ENCODE measurements at regions not wholly inside any gene's neighbourhood (a gene's known extent, or its start where the extent isn't known, plus 50 kb on each side); places are given as distances from the start of the nearest gene placed in this dataset.

DNA sequence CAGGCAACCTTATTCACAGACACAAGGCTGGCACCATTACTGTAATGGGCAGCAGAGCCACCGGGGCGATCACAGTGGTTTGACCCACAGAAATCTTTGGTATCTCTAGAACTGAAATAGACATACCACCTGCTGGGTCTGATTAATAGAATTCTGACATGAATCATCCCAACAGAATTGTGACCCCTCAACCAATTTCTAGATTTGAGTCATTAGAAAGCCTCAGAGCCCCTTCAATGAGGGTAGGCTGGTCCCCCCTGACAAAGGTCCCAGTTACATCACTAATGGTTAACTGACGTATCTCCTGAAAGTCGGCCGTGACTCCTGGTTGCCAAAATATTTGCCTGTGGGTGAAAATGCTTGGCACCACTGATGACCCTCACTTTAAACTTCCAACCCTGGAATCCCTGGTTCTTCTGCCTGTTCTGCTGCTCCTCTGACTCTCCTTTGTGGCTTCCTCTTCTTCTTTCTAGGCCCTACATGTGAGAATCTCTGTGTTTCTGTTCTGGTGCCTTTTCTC lies 124.9 kb upstream of the ARID1B start:
- DNase-seq (ENCODE audit: low spot score): no peak
- H3K27me3 ChIP-seq (ENCODE audit: insufficient read depth): no peaks in the 10 kb centered on the region
- TF ChIP-seq, protein P1, sequence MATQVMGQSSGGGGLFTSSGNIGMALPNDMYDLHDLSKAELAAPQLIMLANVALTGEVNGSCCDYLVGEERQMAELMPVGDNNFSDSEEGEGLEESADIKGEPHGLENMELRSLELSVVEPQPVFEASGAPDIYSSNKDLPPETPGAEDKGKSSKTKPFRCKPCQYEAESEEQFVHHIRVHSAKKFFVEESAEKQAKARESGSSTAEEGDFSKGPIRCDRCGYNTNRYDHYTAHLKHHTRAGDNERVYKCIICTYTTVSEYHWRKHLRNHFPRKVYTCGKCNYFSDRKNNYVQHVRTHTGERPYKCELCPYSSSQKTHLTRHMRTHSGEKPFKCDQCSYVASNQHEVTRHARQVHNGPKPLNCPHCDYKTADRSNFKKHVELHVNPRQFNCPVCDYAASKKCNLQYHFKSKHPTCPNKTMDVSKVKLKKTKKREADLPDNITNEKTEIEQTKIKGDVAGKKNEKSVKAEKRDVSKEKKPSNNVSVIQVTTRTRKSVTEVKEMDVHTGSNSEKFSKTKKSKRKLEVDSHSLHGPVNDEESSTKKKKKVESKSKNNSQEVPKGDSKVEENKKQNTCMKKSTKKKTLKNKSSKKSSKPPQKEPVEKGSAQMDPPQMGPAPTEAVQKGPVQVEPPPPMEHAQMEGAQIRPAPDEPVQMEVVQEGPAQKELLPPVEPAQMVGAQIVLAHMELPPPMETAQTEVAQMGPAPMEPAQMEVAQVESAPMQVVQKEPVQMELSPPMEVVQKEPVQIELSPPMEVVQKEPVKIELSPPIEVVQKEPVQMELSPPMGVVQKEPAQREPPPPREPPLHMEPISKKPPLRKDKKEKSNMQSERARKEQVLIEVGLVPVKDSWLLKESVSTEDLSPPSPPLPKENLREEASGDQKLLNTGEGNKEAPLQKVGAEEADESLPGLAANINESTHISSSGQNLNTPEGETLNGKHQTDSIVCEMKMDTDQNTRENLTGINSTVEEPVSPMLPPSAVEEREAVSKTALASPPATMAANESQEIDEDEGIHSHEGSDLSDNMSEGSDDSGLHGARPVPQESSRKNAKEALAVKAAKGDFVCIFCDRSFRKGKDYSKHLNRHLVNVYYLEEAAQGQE (IDR thresholded peaks at IDR 0.05; ENCODE audit: unreplicated experiment): no peak
- TF ChIP-seq NANOG (IDR thresholded peaks at IDR 0.05; ENCODE audit: borderline replicate concordance): no peak
- TF ChIP-seq EZH2 (IDR thresholded peaks at IDR 0.05; ENCODE audit: low read depth, unreplicated experiment): no peak
- TF ChIP-seq, protein P2, sequence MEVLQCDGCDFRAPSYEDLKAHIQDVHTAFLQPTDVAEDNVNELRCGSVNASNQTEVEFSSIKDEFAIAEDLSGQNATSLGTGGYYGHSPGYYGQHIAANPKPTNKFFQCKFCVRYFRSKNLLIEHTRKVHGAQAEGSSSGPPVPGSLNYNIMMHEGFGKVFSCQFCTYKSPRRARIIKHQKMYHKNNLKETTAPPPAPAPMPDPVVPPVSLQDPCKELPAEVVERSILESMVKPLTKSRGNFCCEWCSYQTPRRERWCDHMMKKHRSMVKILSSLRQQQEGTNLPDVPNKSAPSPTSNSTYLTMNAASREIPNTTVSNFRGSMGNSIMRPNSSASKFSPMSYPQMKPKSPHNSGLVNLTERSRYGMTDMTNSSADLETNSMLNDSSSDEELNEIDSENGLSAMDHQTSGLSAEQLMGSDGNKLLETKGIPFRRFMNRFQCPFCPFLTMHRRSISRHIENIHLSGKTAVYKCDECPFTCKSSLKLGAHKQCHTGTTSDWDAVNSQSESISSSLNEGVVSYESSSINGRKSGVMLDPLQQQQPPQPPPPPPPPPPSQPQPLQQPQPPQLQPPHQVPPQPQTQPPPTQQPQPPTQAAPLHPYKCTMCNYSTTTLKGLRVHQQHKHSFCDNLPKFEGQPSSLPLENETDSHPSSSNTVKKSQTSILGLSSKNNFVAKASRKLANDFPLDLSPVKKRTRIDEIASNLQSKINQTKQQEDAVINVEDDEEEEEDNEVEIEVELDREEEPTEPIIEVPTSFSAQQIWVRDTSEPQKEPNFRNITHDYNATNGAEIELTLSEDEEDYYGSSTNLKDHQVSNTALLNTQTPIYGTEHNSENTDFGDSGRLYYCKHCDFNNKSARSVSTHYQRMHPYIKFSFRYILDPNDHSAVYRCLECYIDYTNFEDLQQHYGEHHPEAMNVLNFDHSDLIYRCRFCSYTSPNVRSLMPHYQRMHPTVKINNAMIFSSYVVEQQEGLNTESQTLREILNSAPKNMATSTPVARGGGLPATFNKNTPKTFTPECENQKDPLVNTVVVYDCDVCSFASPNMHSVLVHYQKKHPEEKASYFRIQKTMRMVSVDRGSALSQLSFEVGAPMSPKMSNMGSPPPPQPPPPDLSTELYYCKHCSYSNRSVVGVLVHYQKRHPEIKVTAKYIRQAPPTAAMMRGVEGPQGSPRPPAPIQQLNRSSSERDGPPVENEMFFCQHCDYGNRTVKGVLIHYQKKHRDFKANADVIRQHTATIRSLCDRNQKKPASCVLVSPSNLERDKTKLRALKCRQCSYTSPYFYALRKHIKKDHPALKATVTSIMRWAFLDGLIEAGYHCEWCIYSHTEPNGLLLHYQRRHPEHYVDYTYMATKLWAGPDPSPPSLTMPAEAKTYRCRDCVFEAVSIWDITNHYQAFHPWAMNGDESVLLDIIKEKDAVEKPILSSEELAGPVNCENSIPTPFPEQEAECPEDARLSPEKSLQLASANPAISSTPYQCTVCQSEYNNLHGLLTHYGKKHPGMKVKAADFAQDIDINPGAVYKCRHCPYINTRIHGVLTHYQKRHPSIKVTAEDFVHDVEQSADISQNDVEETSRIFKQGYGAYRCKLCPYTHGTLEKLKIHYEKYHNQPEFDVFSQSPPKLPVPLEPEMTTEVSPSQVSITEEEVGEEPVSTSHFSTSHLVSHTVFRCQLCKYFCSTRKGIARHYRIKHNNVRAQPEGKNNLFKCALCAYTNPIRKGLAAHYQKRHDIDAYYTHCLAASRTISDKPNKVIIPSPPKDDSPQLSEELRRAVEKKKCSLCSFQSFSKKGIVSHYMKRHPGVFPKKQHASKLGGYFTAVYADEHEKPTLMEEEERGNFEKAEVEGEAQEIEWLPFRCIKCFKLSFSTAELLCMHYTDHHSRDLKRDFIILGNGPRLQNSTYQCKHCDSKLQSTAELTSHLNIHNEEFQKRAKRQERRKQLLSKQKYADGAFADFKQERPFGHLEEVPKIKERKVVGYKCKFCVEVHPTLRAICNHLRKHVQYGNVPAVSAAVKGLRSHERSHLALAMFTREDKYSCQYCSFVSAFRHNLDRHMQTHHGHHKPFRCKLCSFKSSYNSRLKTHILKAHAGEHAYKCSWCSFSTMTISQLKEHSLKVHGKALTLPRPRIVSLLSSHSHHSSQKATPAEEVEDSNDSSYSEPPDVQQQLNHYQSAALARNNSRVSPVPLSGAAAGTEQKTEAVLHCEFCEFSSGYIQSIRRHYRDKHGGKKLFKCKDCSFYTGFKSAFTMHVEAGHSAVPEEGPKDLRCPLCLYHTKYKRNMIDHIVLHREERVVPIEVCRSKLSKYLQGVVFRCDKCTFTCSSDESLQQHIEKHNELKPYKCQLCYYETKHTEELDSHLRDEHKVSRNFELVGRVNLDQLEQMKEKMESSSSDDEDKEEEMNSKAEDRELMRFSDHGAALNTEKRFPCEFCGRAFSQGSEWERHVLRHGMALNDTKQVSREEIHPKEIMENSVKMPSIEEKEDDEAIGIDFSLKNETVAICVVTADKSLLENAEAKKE (CRISPR knock-in tag; IDR thresholded peaks at IDR 0.05): no peak
- TF ChIP-seq, protein P3, sequence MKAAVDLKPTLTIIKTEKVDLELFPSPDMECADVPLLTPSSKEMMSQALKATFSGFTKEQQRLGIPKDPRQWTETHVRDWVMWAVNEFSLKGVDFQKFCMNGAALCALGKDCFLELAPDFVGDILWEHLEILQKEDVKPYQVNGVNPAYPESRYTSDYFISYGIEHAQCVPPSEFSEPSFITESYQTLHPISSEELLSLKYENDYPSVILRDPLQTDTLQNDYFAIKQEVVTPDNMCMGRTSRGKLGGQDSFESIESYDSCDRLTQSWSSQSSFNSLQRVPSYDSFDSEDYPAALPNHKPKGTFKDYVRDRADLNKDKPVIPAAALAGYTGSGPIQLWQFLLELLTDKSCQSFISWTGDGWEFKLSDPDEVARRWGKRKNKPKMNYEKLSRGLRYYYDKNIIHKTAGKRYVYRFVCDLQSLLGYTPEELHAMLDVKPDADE (IDR thresholded peaks at IDR 0.05): no peak
- no peak for TF ChIP-seq JUNB (IDR thresholded peaks at IDR 0.05; ENCODE audit: unreplicated experiment)
- TF ChIP-seq, protein P4, sequence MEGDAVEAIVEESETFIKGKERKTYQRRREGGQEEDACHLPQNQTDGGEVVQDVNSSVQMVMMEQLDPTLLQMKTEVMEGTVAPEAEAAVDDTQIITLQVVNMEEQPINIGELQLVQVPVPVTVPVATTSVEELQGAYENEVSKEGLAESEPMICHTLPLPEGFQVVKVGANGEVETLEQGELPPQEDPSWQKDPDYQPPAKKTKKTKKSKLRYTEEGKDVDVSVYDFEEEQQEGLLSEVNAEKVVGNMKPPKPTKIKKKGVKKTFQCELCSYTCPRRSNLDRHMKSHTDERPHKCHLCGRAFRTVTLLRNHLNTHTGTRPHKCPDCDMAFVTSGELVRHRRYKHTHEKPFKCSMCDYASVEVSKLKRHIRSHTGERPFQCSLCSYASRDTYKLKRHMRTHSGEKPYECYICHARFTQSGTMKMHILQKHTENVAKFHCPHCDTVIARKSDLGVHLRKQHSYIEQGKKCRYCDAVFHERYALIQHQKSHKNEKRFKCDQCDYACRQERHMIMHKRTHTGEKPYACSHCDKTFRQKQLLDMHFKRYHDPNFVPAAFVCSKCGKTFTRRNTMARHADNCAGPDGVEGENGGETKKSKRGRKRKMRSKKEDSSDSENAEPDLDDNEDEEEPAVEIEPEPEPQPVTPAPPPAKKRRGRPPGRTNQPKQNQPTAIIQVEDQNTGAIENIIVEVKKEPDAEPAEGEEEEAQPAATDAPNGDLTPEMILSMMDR (conservative IDR thresholded peaks at IDR 0.05; ENCODE audit: low read depth in 2 of 2): no peak
- no peak for TF ChIP-seq STAT1 (IDR thresholded peaks at IDR 0.05; ENCODE audit: unreplicated experiment)
- TF ChIP-seq ZNF114 (CRISPR knock-in tag; IDR thresholded peaks at IDR 0.05): no peak
- no peak for TF ChIP-seq POLR2AphosphoS5 (IDR thresholded peaks at IDR 0.05; ENCODE audit: low read depth)
- no peak for TF ChIP-seq CREB1 (CRISPR knock-in tag; IDR thresholded peaks at IDR 0.05; ENCODE audit: low read depth)
- no peak for TF ChIP-seq EZH2phosphoT487 (IDR thresholded peaks at IDR 0.05; ENCODE audit: unreplicated experiment)
- peaks cover 26% of the 10 kb centered on the region for H3K9me3 Mint-ChIP-seq
- peaks cover 23% of the 10 kb centered on the region for H3K36me3 Mint-ChIP-seq (ENCODE audit: low read depth)
- peaks cover 6% of the 10 kb centered on the region for H3K27me3 Mint-ChIP-seq (ENCODE audit: insufficient read depth, low read depth, poor library complexity)
- H3K4me3 Mint-ChIP-seq: no peak overlapping the region
- no peak overlapping the region for H3K4me3 ChIP-seq
- H3K4me1 ChIP-seq (ENCODE audit: insufficient read depth): peaks cover 11% of the 10 kb centered on the region
- H3K4me2 ChIP-seq: no peak overlapping the region
- H3K79me2 ChIP-seq (replicated peaks; ENCODE audit: insufficient read depth): no peaks in the 10 kb centered on the region
- no peaks in the 10 kb centered on the region for H3K36me3 ChIP-seq (ENCODE audit: insufficient read depth)
- ATAC-seq: no peak
- peaks cover 22% of the 10 kb centered on the region for H3K4me1 Mint-ChIP-seq
- no peak overlapping the region for H2AFZ ChIP-seq
- no peaks in the 10 kb centered on the region for H4K20me1 ChIP-seq (replicated peaks; ENCODE audit: insufficient read depth)
- no peak overlapping the region for H3K27ac ChIP-seq (ENCODE audit: low read depth)
- peaks cover 14% of the 10 kb centered on the region for H3K9me2 ChIP-seq (ENCODE audit: insufficient read depth)
- no peak overlapping the region for H3K27ac Mint-ChIP-seq
- H3F3A ChIP-seq (replicated peaks; ENCODE audit: low read depth): no peaks in the 10 kb centered on the region

All from GM23338 (cell line).